ENCODE measurements at regions not wholly inside any gene's neighbourhood (a gene's known extent, or its start where the extent isn't known, plus 50 kb on each side); places are given as distances from the start of the nearest gene placed in this dataset.
A peak's percentile ranks its signal among the peaks of the same experiment; 100 is the strongest.

GRCh38 chr7:33760146-33760545, 145.2 kb upstream of the BMPER start:
- DNase-seq, result no peak

GRCh38 chr7:33760834-33761233, 144.5 kb upstream of the BMPER start:
- DNase-seq, result no peak

GRCh38 chr7:33761449-33762080, 143.8 kb upstream of the BMPER start:
- DNase-seq, result no peak

- peak in 1 of 2 experiments; percentile 23 for DNase-seq
Observed at GRCh38 chr7:33762151-33762910, 143.0 kb upstream of the BMPER start.

- DNase-seq, result no peak
Observed at GRCh38 chr7:33762911-33763306, 142.4 kb upstream of the BMPER start.

GRCh38 chr7:33764752-33765451, 140.4 kb upstream of the BMPER start:
- DNase-seq, result no peak

- no peak for DNase-seq
Observed at GRCh38 chr7:33766405-33766804, 138.9 kb upstream of the BMPER start.

GRCh38 chr7:33769930-33770329, 135.4 kb upstream of the BMPER start:
- DNase-seq, result no peak

- no peak for DNase-seq
Observed at GRCh38 chr7:33770576-33770975, 134.8 kb upstream of the BMPER start.

- DNase-seq, result no peak
Observed at GRCh38 chr7:33771422-33771821, 133.9 kb upstream of the BMPER start.

GRCh38 chr7:33773053-33773452, 132.3 kb upstream of the BMPER start:
- no peak for DNase-seq

- DNase-seq, result no peak
Observed at GRCh38 chr7:33774762-33775523, 130.4 kb upstream of the BMPER start.

- DNase-seq, result no peak
Observed at GRCh38 chr7:33775790-33776189, 129.5 kb upstream of the BMPER start.

- DNase-seq, result no peak
Observed at GRCh38 chr7:33776788-33777187, 128.6 kb upstream of the BMPER start.

GRCh38 chr7:33778195-33778594, 127.1 kb upstream of the BMPER start:
- no peak for DNase-seq

GRCh38 chr7:33779216-33779615, 126.1 kb upstream of the BMPER start:
- peak in 1 of 2 experiments; percentile 5 for DNase-seq

GRCh38 chr7:33781167-33781566, 124.2 kb upstream of the BMPER start:
- no peak for DNase-seq

- no peak for DNase-seq
Observed at GRCh38 chr7:33781796-33782195, 123.5 kb upstream of the BMPER start.

GRCh38 chr7:33784000-33784399, 121.3 kb upstream of the BMPER start:
- DNase-seq, result no peak

GRCh38 chr7:33788531-33788930, 116.8 kb upstream of the BMPER start:
- DNase-seq, result no peak

GRCh38 chr7:33789871-33790630, 115.3 kb upstream of the BMPER start:
- no peak for DNase-seq

- no peak for DNase-seq
Observed at GRCh38 chr7:33790746-33791145, 114.6 kb upstream of the BMPER start.

GRCh38 chr7:33792041-33792440, 113.3 kb upstream of the BMPER start:
- DNase-seq, result no peak
